HG03045 (cell line): ENCODE measurements at regions not wholly inside any gene's neighbourhood (a gene's known extent, or its start where the extent isn't known, plus 50 kb on each side); places are given as distances from the start of the nearest gene placed in this dataset.

Experiments used
- ATAC-seq: cut with Tn5 transposase; IDR thresholded peaks from one replicate; pipeline ENCODE4 v1.9.1; 2021; ENCODE audit warnings: mild to moderate bottlenecking, moderate library complexity; ENCODE audit not compliant: unreplicated experiment

- ATAC-seq = no peak
These were observed 50.2 kb upstream of the AKR1E2 start for GRCh38 chr10:4775808-4776207.

- ATAC-seq = no peak
These were observed 53.8 kb upstream of the AKR1E2 start for GRCh38 chr10:4772202-4772570.

GRCh38 chr10:4771554-4772201, 54.3 kb upstream of the AKR1E2 start:
- ATAC-seq = no peak

GRCh38 chr10:4770801-4771553, 55.0 kb upstream of the AKR1E2 start:
- ATAC-seq = no peak

GRCh38 chr10:4768416-4768815, 57.6 kb upstream of the AKR1E2 start:
- ATAC-seq = no peak

GRCh38 chr10:4767033-4767814, 58.8 kb upstream of the AKR1E2 start:
- no peak for ATAC-seq

GRCh38 chr10:4766454-4766853, 59.6 kb upstream of the AKR1E2 start:
- ATAC-seq = no peak

GRCh38 chr10:4765428-4765827, 60.6 kb upstream of the AKR1E2 start:
- no peak for ATAC-seq

- no peak for ATAC-seq
These were observed 62.0 kb upstream of the AKR1E2 start for GRCh38 chr10:4763960-4764428.

GRCh38 chr10:4763513-4763912, 62.5 kb upstream of the AKR1E2 start:
- ATAC-seq = no peak

- no peak for ATAC-seq
These were observed 67.8 kb upstream of the AKR1E2 start for GRCh38 chr10:4758256-4758655.

GRCh38 chr10:4755286-4755989, 70.6 kb upstream of the AKR1E2 start:
- no peak for ATAC-seq

GRCh38 chr10:4754143-4754542, 71.9 kb upstream of the AKR1E2 start:
- no peak for ATAC-seq

GRCh38 chr10:4751211-4751610, 74.8 kb upstream of the AKR1E2 start:
- no peak for ATAC-seq

GRCh38 chr10:4749271-4749574, 76.8 kb upstream of the AKR1E2 start:
- no peak for ATAC-seq

- ATAC-seq = no peak
These were observed 77.3 kb upstream of the AKR1E2 start for GRCh38 chr10:4748491-4749270.

- ATAC-seq = no peak
These were observed 83.8 kb upstream of the AKR1E2 start for GRCh38 chr10:4742217-4742616.

- ATAC-seq = no peak
These were observed 85.5 kb upstream of the AKR1E2 start for GRCh38 chr10:4740471-4740870.

- ATAC-seq = no peak
These were observed 89.4 kb upstream of the AKR1E2 start for GRCh38 chr10:4736608-4737007.

- ATAC-seq = no peak
These were observed 89.8 kb upstream of the AKR1E2 start for GRCh38 chr10:4736183-4736582.

- no peak for ATAC-seq
These were observed 92.2 kb upstream of the AKR1E2 start for GRCh38 chr10:4733843-4734224.
